ENCODE measurements at regions not wholly inside any gene's neighbourhood (a gene's known extent, or its start where the extent isn't known, plus 50 kb on each side); places are given as distances from the start of the nearest gene placed in this dataset.

DNA sequence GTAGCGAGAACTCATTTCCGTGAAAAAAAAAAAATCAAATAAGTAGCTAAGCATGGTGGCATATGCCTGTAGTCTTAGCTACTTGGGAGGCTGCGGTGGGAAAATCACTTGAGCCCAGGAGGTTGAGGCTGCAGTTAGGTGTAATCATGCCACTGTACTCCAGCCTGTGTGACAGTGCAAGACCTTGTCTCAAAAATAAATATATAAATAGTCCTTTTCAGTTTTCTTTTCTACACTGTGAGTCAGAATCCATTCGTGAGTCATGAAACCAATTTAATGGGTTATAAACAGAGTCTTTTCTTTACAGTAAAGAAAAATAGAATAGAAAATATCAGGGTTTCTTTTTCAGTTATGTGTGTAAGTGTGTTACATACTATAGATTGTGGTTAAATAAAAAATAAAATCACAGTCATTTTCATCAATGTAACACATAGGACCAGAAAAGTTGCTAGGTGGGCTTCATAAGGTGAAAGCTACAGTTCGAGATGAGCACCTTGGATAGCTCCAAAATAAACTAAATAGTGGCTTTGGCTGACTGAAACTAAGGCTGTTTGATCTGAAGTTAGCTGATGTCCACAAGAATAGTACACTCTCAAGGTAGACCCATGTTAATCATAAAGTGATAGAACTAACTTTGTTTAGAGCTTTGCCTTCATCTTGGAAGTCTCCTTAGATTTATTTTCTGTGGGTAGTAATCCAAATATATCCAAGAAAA, 781.1 kb downstream of the GATA3 start:
- TF ChIP-seq TAF1 (conservative IDR thresholded peaks at IDR 0.05) (no peak), YY1 (IDR thresholded peaks at IDR 0.05) (no peak), EGR1 (IDR thresholded peaks at IDR 0.05; ENCODE audit: low read depth in 2 of 2) (no peak), SP1 (IDR thresholded peaks at IDR 0.05) (no peak), GABPA (IDR thresholded peaks at IDR 0.05 in 1 of 2, conservative IDR thresholded peaks at IDR 0.05 in 1 of 2) (no peak), FOXA2 (IDR thresholded peaks at IDR 0.05) (no peak), CTCF (IDR thresholded peaks at IDR 0.05; ENCODE audit: low read depth, low read length, missing input control) (no peak), JUND (IDR thresholded peaks at IDR 0.05) (no peak), ZBTB33 (IDR thresholded peaks at IDR 0.05) (no peak), HNF4A (conservative IDR thresholded peaks at IDR 0.05) (no peak)
- no peaks in the 10 kb centered on the region for H3K27me3 ChIP-seq (ENCODE audit: control insufficient read depth in 4 of 4, insufficient read depth in 4 of 4, low read length in 3 of 4)
- no peak for DNase-seq (ENCODE audit: low spot score)
- no peak overlapping the region for H3K27ac ChIP-seq (ENCODE audit: low read depth in 1 of 2, low read length in 2 of 2)
- 54% methylated on average over 5 of the region's 5 CpGs for WGBS
- H3K9ac ChIP-seq (ENCODE audit: low read depth in 1 of 2, low read length in 2 of 2) = no peak overlapping the region
- no peaks in the 10 kb centered on the region for H3K4me1 ChIP-seq (ENCODE audit: control insufficient read depth in 4 of 4, insufficient read depth in 4 of 4, low read length in 3 of 4)
- peaks cover 0 to 1% (median 0%) of the 10 kb centered on the region in 4 donors for H3K9me3 ChIP-seq (ENCODE audit: control insufficient read depth in 4 of 4, low read length in 3 of 4)
- no peaks in the 10 kb centered on the region for H3K36me3 ChIP-seq (ENCODE audit: control insufficient read depth in 4 of 4, insufficient read depth in 3 of 4, low read depth in 1 of 4, low read length in 3 of 4)
- H3K4me3 ChIP-seq (ENCODE audit: low read depth in 1 of 3, low read length in 3 of 3) = no peak overlapping the region

DNA sequence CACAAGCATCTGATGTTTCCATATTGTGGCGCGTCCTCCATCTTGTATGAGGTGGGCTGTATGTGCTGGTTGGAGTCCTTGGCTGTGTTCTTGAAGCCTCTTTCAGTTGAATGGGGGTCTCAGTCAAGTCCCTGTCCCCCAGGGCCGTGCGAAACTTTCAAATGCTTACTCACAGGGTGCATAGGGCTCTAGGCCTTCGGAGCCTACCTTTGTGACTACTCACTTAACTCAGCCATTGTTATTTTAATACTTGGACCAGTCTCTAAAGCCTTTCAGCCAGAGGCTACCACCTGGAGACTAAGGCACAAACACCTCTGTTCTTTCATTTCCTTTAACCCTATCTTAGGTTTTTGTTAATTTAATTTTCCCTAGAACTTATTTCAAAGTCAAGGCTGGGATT, 785.9 kb downstream of the GATA3 start:
- Histone ChIP-seq H3K27me3 (ENCODE audit: control insufficient read depth in 4 of 4, insufficient read depth in 4 of 4, low read length in 3 of 4) (no peaks in the 10 kb centered on the region), H3K9me3 (ENCODE audit: control insufficient read depth in 4 of 4, low read length in 3 of 4) (peaks cover 0 to 4% (median 2%) of the 10 kb centered on the region in 4 donors), H3K4me1 (ENCODE audit: control insufficient read depth in 4 of 4, insufficient read depth in 4 of 4, low read length in 3 of 4) (no peaks in the 10 kb centered on the region), H3K9ac (ENCODE audit: low read depth in 1 of 2, low read length in 2 of 2) (no peak overlapping the region), H3K4me3 (ENCODE audit: low read depth in 1 of 3, low read length in 3 of 3) (no peak overlapping the region), H3K36me3 (ENCODE audit: control insufficient read depth in 4 of 4, insufficient read depth in 3 of 4, low read depth in 1 of 4, low read length in 3 of 4) (no peaks in the 10 kb centered on the region), H3K27ac (ENCODE audit: low read depth in 1 of 2, low read length in 2 of 2) (no peak overlapping the region)
- TF ChIP-seq ZBTB33 (IDR thresholded peaks at IDR 0.05) (no peak), JUND (IDR thresholded peaks at IDR 0.05) (no peak), RXRA (IDR thresholded peaks at IDR 0.05) (no peak), HNF4A (conservative IDR thresholded peaks at IDR 0.05) (no peak)
- 74% methylated on average over 5 of the region's 5 CpGs for WGBS
- DNase-seq (ENCODE audit: low spot score) = no peak

DNA sequence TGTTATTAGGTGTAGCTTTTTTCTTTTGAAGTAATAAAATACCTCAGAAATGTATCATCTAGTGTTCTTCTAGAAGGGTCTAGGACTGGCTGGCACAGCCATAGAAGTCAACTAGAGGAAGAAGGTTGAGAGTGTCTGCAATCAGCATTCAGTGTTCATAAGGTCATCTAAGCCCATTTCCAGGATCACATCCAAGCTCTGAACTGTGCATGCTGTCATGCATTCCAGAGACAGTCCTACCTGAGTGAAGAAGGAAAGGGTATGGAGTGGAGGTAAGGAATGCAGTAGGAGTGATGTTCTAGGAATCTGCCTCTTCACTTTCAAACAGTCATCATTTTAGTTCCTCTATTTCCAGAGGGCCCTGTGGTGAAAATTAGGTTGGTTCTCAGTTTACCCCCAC, 789.7 kb downstream of the GATA3 start:
- no peak overlapping the region for H3K9ac ChIP-seq (ENCODE audit: low read depth in 1 of 2, low read length in 2 of 2)
- no peak overlapping the region for H3K4me3 ChIP-seq (ENCODE audit: low read depth in 1 of 3, low read length in 3 of 3)
- peaks cover 0 to 2% (median 2%) of the 10 kb centered on the region in 4 donors for H3K9me3 ChIP-seq (ENCODE audit: control insufficient read depth in 4 of 4, low read length in 3 of 4)
- no peaks in the 10 kb centered on the region for H3K4me1 ChIP-seq (ENCODE audit: control insufficient read depth in 4 of 4, insufficient read depth in 4 of 4, low read length in 3 of 4)
- H3K27me3 ChIP-seq (ENCODE audit: control insufficient read depth in 4 of 4, insufficient read depth in 4 of 4, low read length in 3 of 4) = peaks cover 0 to 3% (median 0%) of the 10 kb centered on the region in 4 donors
- no peak overlapping the region for H3K27ac ChIP-seq (ENCODE audit: low read depth in 1 of 2, low read length in 2 of 2)
- no peaks in the 10 kb centered on the region for H3K36me3 ChIP-seq (ENCODE audit: control insufficient read depth in 4 of 4, insufficient read depth in 3 of 4, low read depth in 1 of 4, low read length in 3 of 4)
- no peak for DNase-seq (ENCODE audit: low spot score)
- no peak for TF ChIP-seq RAD21 (IDR thresholded peaks at IDR 0.05)
- no peak for TF ChIP-seq ZBTB33 (IDR thresholded peaks at IDR 0.05)
- TF ChIP-seq GABPA (IDR thresholded peaks at IDR 0.05 in 1 of 2, conservative IDR thresholded peaks at IDR 0.05 in 1 of 2) = no peak
- no peak for TF ChIP-seq NR2F2 (IDR thresholded peaks at IDR 0.05)
- no peak for TF ChIP-seq MAX (IDR thresholded peaks at IDR 0.05)
- no peak for TF ChIP-seq EGR1 (IDR thresholded peaks at IDR 0.05; ENCODE audit: low read depth in 2 of 2)
- TF ChIP-seq SP1 (IDR thresholded peaks at IDR 0.05) = no peak
- no peak for TF ChIP-seq YY1 (IDR thresholded peaks at IDR 0.05)
- no peak for TF ChIP-seq TAF1 (conservative IDR thresholded peaks at IDR 0.05)
- no peak for TF ChIP-seq ATF3 (IDR thresholded peaks at IDR 0.05)
- TF ChIP-seq HNF4A (conservative IDR thresholded peaks at IDR 0.05) = no peak
- TF ChIP-seq JUND (IDR thresholded peaks at IDR 0.05) = no peak
- TF ChIP-seq FOXA2 (IDR thresholded peaks at IDR 0.05) = no peak
- TF ChIP-seq RXRA (IDR thresholded peaks at IDR 0.05) = no peak
